LoVo (cell line): ENCODE measurements at regions not wholly inside any gene's neighbourhood (a gene's known extent, or its start where the extent isn't known, plus 50 kb on each side); places are given as distances from the start of the nearest gene placed in this dataset.
"Not testable (repeated sequence)": the region's sequence is repeated elsewhere in the genome, so short reads cannot be mapped to it uniquely, and the experiment has no call there.

Source experiments
- DNase-seq: peaks from one replicate; pipeline ENCODE4 v3.0.0-alpha.2; 2016; ENCODE audit warnings: low spot score

DNA sequence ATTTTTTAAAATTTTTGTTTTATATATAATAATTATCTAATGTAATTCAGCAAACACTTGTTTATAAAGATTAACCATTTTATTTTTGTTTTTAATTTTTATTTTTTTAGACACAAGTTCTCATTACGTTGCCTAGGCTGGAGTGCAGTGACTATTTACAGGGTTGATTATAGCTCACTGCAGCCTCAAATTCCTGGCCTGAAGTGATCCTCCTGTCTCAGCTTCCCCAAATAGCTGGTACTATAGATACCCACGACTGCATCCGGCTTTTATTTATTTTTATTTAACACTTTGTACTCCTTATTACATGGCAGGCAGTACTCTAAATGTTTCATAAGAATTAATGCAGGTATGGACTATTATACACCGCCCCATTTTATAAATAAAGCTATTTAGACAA lies 288.7 kb downstream of the MDFIC start:
- no peak for DNase-seq

DNA sequence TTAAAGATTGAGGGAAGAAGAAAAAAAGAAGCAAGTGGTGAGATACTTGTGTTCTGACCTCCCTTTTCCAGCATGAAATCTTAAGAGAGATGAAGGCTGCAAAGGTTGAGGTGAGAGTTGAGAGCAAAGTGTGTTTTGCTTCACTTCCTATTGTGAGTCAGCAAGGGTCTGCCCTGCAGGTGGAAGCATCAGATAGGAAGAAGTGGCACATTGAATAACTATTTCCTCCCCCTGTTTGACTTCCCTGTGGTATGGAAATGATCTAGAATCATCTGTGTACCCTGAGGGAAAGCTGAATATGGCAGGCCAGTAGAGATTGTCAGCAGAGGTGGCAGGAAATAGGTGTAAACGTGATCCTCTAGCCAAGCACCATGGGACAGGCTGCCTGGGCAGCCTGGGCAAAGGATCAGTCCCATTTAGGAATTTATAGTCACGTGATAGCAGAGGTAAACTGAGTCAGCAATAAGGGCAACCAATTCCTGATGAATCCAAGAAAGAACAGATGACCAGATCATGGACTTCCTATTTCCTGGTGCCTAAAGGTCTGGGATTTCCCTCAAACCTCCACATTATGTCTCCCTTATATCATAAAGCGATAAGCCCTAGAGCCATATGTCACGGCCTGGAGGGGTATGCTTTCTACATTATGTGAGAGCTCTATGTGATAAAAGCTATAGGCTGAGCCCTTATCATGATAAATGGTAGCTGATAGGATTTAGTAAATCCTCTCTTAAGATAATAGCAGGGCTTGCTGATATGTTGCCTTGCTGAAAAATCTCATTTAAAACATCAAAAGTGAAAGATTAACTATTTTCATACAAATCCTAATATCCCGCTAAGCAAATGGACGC lies 287.0 kb downstream of the MDFIC start:
- DNase-seq, result no peak

DNA sequence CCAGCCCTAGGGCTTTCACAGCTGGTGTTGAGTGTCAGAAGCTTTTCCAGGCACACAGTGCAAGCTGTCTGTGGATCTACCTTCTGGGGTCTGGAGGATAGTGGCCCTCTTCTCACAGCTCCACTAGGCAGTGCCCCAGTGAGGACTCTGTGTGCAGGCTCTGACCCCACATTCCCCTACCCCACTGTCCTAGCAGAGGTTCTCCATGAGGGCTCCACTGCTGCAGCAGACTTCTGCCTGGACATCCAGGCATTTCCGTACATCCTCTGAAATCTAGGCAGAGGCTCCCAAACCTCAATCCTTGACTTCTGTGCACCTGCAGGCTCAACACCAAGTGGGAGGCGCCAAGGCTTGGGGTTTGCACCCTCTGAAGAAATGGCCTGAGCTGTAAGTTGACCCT lies 284.5 kb downstream of the MDFIC start:
- not testable (repeated sequence) for DNase-seq

DNA sequence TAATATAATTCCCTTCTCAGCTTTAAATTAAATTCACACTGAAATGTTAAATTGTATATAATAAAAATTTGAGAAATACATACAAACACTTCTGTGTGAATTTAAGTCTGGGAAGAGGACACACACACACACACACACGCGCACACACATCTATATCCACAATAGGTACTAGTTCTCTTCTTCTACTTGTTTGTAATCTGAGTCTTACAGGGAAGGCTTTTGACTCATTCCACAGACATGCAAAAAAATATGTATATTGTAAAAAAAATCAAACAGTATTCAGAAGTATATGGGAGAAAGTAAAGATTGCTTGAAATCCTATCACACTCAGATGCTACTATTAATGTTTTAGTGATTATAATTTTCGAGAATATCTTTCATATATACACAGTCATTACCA lies 276.2 kb downstream of the MDFIC start:
- no peak for DNase-seq

DNA sequence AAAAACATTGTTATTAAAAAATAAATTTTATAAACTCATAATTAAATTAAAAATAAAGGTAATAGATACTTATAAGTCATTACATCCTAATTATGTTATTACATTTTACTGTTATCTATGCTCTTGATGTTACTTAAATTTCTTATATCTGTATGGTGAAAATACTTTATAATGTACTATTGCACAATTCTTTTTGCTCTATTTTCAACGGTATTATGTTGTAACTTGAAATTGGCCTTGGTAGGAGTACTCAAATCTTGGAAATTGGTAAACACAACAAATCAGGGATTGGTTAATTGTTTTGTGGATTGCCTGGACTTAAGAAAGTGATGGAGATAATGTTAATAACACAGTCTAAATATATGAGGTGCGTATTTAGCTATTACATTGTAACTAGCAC lies 273.3 kb downstream of the MDFIC start:
- DNase-seq, result no peak

DNA sequence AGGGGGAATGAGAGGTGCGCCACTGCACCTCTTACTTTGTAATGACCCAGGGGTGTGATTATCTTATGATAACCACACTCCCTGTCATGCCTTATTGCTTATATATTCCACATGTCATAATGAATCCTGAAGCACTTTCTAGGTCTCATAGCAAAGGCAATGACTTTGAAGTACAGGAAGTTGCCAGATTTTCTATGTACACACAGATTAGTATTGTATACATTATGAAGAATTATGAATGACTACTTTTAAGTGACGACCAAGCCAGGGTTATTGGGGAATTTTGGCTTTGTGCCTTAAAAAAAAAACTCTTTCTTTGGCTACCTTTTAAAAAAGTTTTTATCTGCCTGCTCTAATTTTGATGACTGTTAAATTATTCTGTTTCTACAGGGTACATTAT lies 269.6 kb downstream of the MDFIC start:
- no peak for DNase-seq

DNA sequence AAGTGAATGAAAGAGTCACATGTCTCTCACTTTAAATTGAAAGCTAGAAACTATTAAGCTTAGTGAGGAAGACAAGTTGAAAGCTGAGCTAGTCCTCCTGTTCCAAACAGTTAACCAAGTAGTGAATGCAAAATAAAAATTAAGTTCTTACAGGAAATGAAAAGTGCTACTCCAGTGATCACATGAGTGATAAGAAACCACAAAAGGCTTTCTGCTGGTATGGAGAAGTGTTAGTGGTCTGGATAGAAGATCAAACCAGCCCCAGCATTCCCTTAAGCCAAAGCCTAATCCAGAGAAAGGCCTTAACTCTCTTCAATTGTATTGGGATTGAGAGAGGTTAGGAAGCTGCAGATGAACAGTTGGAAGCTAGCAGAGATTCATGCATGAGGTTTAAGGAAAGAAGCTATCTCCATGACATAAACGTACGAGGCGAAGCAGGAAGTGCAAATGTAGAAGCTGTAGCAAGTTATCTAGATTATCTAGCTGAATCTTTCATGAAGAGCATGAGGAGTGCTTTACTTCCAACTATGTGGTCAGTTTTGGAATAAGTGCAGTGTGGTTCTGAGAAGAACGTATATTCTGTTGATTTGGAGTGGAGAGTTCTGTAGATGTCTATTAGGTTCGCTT lies 261.6 kb downstream of the MDFIC start:
- no peak for DNase-seq

DNA sequence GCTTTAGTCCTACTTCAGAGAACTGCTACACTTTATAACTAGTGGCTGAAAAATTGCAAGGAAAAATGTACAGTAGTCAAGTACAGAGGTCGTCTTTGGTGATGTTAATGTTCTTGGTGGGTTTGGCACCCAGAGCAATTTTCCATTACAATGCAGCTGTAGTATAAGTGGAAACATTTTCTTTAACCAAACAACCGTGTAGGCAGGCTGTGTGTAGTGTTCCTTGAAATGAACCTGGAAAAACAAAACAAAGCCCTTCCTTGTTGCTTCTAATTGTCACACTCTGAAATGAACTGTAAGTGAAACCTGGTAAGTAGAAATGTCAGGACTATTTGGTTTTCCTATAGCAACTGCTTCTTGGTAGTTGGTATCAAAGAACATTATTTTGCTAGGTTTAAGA lies 256.9 kb downstream of the MDFIC start:
- no peak for DNase-seq

DNA sequence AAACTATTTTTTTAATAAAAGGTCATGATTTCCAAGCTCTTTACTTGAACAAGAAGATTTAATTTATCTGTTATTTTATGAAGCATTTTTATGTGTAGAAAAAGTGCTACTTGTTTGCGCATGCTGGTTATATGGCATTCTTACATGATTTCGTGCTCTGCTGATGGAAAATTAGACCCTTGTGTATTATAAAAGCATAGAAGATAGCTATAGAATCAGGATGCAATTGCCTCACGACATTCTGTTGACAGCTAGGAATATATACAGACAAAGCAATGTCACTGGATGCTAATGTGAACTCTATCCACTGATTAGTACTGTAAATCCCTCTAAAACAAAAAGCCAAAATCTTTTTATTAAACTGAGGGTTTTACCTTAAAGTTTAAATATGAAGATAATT lies 255.9 kb downstream of the MDFIC start:
- no peak for DNase-seq

DNA sequence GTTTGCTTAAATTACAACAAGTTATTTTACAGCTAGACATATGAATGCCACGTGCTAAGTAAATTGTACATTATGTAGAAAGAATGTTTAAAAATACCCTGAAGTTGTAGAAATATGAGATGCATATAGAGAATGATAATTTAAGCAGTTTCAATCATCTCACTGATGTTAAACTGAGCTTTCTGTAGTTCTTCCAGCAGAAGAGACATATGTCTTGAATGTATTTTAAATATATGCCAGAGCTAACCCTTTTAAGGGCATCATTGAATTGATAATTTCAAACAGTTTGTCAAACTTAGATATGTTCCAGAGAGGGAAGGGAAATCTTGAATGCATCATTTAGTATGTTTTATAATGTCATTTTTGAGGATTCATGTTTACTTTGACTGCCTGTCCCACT lies 255.2 kb downstream of the MDFIC start:
- DNase-seq, result no peak

DNA sequence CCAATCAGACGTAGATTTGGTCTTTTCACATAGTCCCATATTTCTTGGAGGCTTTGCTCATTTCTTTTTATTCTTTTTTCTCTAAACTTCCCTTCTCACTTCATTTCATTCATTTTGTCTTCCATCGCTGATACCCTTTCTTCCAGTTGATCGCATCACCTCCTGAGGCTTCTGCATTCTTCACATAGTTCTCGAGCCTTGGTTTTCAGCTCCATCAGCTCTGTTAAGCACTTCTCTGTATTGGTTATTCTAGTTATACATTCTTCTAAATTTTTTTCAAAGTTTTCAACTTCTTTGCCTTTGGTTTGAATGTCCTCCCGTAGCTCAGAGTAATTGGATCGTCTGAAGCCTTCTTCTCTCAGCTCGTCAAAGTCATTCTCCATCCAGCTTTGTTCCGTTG lies 250.5 kb downstream of the MDFIC start:
- DNase-seq, result not testable (repeated sequence)

DNA sequence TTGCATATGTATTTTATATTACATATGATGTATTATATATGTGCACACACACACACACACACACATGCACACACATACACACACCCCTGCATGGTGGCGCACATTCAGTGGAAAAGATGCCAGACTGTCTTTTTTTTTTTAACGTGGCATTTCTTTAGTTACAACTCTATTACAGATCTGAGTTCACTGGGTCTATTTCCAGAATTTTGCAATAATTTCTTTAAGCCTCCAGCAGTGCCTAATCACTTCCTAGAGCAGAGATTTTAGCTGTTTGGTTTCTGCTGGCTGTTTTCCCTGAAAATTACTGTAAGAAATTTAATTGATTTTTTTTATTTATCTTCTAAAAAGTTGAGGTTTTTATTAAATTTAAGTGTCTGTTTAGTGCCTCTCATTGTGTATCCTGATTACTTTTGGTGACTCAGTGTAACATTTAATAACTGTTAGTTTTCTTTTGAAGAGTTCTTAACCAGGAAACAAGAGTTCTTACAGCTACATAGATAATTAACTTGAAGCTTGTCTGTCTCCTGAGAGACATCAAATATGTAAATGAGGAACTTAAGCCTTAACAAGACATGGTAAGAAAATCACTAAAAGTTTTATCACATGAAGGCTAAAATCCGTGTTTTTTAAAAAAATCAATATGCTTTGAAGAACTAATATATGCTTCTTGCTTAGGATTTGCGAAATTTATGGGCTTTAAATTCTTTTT lies 232.0 kb downstream of the MDFIC start:
- no peak for DNase-seq

DNA sequence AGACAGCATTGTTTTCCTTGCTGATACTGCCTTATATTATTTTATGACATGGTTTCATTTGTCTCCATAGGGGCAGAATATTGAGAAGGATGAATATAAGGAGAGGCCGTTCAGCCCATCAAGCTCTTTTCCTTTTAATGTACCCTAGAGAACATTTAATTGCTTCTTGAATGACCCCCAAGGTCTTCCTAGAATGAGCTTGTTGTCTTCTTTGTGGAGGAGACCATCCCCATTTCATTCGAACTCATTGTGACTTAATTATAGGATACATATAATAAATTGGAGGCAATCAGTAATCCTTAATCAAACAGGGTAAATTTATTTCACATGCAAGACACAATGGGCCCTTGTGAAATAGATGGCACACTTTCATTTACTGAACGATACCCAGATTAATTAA lies 231.3 kb downstream of the MDFIC start:
- no peak for DNase-seq

DNA sequence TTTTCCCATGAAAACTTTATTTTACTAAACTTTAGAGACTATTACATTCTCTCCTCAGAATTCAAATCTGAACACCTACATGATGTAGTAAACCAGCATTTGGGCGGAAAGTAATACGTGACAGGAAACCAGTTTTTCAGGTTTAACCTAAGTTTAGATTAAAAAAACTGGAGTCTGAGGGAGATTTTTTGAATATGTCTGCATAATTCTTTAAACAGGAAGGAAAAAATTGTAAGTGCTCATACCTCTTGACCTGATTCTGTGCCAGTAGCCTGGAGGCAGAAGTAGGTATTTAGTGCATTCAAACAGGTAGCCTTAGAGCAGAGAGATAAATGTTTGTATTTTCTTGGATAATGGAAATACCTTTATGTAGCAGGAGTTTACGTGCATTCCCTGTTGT lies 224.3 kb downstream of the MDFIC start:
- peak; percentile 14 for DNase-seq

DNA sequence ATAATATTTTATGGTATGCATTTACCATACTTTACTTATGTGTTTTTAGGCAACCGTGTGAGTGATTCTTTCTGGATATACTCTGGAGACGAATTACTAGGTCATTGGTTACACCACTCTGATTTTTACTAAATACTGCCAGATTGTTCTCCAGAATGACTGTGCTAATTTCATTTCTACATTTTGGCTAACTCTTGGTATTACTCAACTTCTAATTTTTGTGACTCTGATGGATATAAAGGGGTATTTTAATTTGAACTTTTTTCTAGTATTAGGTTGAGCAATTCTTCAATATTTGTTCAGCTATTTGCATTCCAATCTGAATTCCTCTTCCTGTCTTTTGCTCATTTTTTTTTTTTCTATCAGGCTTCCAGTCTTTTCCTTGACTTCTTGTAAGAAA lies 223.6 kb downstream of the MDFIC start:
- DNase-seq, result no peak

DNA sequence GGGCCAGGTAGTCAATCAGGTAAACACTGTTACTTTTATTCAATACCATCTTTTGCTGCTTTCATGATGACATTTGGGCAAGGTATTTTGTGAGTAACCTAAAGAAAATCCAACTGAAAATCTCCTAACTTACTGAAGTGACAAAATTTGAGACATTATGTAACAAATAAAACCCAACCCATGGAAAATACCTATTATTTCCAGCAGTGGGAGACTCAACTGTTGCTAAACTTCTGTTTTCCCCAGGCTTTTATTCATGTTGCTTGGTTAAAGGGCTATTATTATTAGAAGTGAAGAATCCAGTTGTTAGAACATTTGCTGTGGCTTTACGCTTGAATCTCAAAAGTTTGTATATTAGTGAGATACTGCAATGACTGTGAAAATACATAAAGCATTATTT lies 215.9 kb downstream of the MDFIC start:
- DNase-seq, result no peak

DNA sequence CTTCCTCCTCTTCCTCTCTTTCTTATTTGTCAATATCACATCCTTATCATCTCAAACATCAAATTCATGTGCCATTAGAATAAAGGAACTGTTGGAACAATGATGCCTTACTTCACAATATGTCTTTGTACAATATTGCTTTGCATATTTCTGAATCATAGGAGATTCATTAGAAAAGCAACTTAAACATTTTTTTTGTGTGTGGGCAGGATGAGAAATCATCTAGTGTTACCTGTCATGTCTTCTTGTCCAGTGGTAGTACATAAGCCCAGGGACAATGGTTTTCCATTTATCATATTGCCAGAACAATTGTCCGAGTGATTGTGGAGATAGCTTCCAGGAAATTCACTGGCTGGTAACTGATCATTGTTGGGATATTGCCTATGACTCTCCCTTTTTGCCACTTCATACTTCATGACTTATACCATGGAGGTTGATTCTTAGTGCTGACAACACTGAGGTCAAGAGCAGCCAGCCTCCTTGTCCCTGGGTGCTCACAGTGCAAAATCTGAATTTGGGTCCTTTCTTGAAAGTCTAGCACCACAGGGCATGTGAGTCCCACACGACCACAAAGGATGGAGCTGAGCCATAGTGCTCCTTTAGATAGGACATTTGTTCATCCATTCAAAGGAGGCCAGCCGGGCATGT lies 215.0 kb downstream of the MDFIC start:
- DNase-seq, result no peak

DNA sequence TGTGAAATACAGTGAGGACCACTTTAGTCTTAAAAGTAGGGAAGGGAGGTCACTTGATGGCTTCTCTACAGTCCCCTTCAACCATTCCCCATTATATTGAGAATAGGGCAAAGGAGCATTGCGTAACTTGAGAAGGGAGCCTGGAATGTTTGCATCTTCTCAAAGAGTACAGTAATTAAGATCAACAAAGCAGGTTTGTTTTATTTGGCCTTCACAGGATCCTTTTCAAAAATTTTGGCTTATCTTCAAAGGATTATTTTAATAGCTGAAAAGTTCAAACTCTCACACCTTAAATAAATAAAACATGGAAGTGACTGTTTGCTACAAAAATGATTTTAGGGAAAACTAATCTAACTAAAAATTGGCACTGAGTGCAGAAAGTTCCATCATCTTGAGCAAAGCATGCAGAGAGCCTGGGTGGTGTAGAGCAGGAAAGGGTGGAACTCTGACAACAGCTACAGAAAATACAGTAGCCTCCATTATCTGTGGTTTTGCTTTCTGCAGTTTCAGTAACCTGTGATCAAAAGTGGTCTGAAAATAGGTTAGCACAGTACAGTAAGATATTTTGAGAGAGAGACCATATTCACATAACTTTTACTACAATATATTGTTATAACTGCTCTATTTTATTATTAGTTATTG lies 214.0 kb downstream of the MDFIC start:
- peak; percentile 27 for DNase-seq

DNA sequence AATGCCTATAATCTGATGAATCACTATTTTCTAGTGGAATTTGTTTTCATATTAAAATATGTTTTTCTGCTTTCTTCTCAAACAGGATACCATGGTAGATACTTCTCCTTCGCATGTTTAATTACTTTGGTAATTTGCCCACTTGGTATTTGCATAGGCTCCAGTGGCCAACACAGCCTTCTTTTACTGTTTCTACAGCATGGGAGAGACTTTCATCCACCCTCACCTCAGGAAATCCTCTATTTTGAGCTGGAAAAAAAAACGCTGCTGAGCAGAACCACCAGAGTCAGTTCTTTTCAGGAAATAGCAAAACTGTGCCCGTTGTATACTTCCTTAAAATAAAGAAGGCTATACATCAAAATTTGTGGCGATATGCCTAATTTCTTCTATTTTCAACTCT lies 213.3 kb downstream of the MDFIC start:
- DNase-seq, result no peak

DNA sequence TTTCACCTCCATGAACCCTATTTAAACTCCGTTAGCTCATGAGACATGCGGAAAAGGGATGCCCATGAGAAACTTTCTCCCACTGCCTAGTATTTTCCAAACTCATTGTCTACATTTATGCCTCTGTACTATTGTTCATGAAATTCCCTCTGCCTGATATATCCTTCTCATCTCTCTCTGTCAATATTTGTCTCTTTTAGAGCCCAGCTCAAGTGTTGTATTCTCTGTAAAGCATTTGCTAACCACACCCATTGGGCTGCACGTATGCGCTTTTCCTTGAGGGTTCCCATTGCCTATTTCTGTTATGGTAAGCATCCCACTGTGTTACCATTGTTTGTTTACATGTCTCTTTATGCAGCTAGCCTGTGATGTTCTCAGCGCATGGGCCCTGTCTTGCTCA lies 211.4 kb downstream of the MDFIC start:
- DNase-seq, result no peak

DNA sequence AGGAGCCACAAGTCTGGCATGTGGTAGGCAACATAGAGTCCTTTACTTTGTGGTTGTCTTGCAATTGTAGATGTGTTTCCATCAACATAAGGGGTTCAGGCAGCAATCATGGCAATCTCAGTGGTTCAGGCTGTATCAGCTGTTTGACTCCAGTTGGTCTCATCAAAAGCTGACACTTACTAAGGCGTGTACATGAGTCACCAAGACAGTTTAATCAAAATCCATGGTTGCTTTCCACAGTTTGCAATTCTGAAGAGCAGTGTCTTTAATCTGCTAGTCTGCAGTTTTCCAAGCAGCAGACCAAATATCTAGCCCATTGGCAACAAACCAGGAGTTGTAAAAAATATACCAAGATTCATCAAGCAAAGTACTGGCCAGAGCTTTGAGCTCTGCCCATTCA lies 210.2 kb downstream of the MDFIC start:
- no peak for DNase-seq

DNA sequence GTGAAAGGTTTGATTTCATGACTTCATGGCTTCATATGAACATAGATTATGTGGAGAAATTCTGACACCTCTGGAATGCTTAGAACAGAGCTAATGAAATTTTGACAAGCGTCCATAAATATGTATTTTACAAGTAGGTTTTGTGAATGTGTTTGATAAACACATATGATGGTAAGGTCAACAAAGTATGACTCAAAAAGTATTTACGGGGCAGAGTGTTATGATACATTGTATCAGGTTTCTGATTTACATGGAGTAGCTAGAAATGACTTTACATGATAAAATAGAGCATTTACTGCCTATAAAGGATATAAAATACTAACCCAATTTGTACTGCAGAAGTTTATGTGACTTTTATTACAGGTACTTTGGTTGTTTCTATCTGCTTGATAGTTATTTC lies 206.3 kb downstream of the MDFIC start:
- DNase-seq, result no peak
